HCT116 (cell line): ENCODE measurements at regions not wholly inside any gene's neighbourhood (a gene's known extent, or its start where the extent isn't known, plus 50 kb on each side); places are given as distances from the start of the nearest gene placed in this dataset.

Source experiments
- ATAC-seq: fragments of 200-7000 bp; cut with Tn5 transposase; 2 replicates; pipeline ENCODE4 v1.9.1; 2020; ENCODE audit warnings: mild to moderate bottlenecking, moderate library complexity
- BruUV-seq: library from RNA; stranded (reverse); fragments of 400-500 nt; replicated peaks from 2 replicates; lab custom pipeline; 2021; lab: Mats Ljungman, UMichigan
- CTCF ChIA-PET: fragments of 300-600 bp; sonication (Branson Sonifier 250); formaldehyde crosslinking; loops from one replicate; lab custom pipeline; 2021; ENCODE audit warnings: antibody characterized with exemption; lab: Charles Lee
- POLR2A ChIA-PET: fragments of 300-600, 350-600 bp; sonication (Branson Sonifier 250); formaldehyde crosslinking; loops from one replicate; lab custom pipeline; 2021; ENCODE audit warnings: antibody characterized with exemption; lab: Charles Lee
- RAD21 ChIA-PET, 2 experiments: fragments of 300-600 bp; sonication (Branson Sonifier 250); formaldehyde crosslinking; loops; one replicate each; lab custom pipeline; 2023; ENCODE audit warnings: low total read pairs in 2 of 2; ENCODE audit not compliant: uncharacterized antibody in 2 of 2, unreplicated experiment in 2 of 2, low non-redundant PET in 1 of 2; lab: Charles Lee
- DNase-seq: peaks from one replicate; pipeline ENCODE4 v3.0.0-alpha.2; 2010; ENCODE audit warnings: low read depth, low spot score
- H2AFZ ChIP-seq: fragments of 200-600 bp; shearing (Covaris generic), sonication (generic); 2 replicates; pipeline ENCODE4 v1.6.1; 2017; ENCODE audit warnings: low read depth, mixed run types, mixed read lengths, antibody characterized with exemption, low read length; ENCODE audit not compliant: poor library complexity, severe bottlenecking
- H3K27ac ChIP-seq: 2 replicates; pipeline ENCODE4 v1.5.1; 2012; ENCODE audit warnings: low read depth, low read length
- H3K27me3 ChIP-seq: fragments of 200-600 bp; sonication (generic); 2 replicates; pipeline ENCODE4 v1.6.1; 2016; ENCODE audit warnings: mixed run types, low read length, mixed read lengths; ENCODE audit not compliant: insufficient read depth
- H3K36me3 ChIP-seq, 2 experiments: fragments of 200-500 bp in 1 of 2; fragments of 200-600 bp in 1 of 2; sonication (Bioruptor generic) in 1 of 2; sonication (generic) in 1 of 2; 2 replicates each; pipeline versions ENCODE4 v1.5.1 to v1.6.1; 2014 to 2016; ENCODE audit warnings: low read length in 2 of 2, inconsistent platforms in 1 of 2, mixed read lengths in 1 of 2, mixed run types in 1 of 2; ENCODE audit not compliant: insufficient read depth in 2 of 2, control insufficient read depth in 1 of 2
- H3K4me1 ChIP-seq, 2 experiments: fragments of 200-600 bp in 1 of 2; sonication (generic) in 1 of 2; 2 replicates each; pipeline versions ENCODE4 v1.5.1 to v1.6.1; 2012 to 2017; ENCODE audit warnings: low read length in 2 of 2, inconsistent platforms in 1 of 2, mild to moderate bottlenecking in 1 of 2, mixed read lengths in 1 of 2, mixed run types in 1 of 2, moderate library complexity in 1 of 2; ENCODE audit not compliant: insufficient read depth in 2 of 2, control insufficient read depth in 1 of 2
- H3K4me2 ChIP-seq: fragments of 200-600 bp; sonication (generic); 2 replicates; pipeline ENCODE4 v1.6.1; 2017; ENCODE audit warnings: mixed run types, low read length, mixed read lengths
- H3K4me3 ChIP-seq, 2 experiments: fragments of 200-600 bp in 1 of 2; sonication (generic) in 1 of 2; replicated peaks in 1 of 2; 2 replicates each; pipeline ENCODE4 v1.5.1; 2011 to 2016; ENCODE audit warnings: low read length in 2 of 2, control low read depth in 1 of 2, low read depth in 1 of 2, mild to moderate bottlenecking in 1 of 2, mixed read lengths in 1 of 2, mixed run types in 1 of 2
- H3K79me2 ChIP-seq: fragments of 200-600 bp; sonication (generic); 2 replicates; pipeline ENCODE4 v1.6.1; 2017; ENCODE audit warnings: mild to moderate bottlenecking, mixed run types, low read length, moderate library complexity, mixed read lengths; ENCODE audit not compliant: insufficient read depth
- H3K9ac ChIP-seq: fragments of 200-600 bp; sonication (generic); 2 replicates; pipeline ENCODE4 v1.6.1; 2016; ENCODE audit warnings: low read length, mixed read lengths
- H3K9me2 ChIP-seq: fragments of 200-600 bp; sonication (generic), shearing (Covaris generic); 2 replicates; pipeline ENCODE4 v1.6.1; 2017; ENCODE audit warnings: mixed run types, mild to moderate bottlenecking, moderate library complexity; ENCODE audit not compliant: insufficient read depth
- H3K9me3 ChIP-seq, 2 experiments: fragments of 200-500 bp in 1 of 2; fragments of 200-600 bp in 1 of 2; sonication (Bioruptor generic) in 1 of 2; sonication (generic) in 1 of 2; 2 replicates each; pipeline ENCODE4 v1.6.1; 2014 to 2017; ENCODE audit warnings: low read length in 2 of 2, mixed read lengths in 2 of 2, inconsistent platforms in 1 of 2, low read depth in 1 of 2, mild to moderate bottlenecking in 1 of 2, mixed run types in 1 of 2, moderate library complexity in 1 of 2; ENCODE audit not compliant: control insufficient read depth in 1 of 2, insufficient read depth in 1 of 2
- H4K20me1 ChIP-seq: fragments of 200-600 bp; sonication (generic), shearing (Covaris generic); 2 replicates; pipeline ENCODE4 v1.6.1; 2017; ENCODE audit warnings: mixed run types, mild to moderate bottlenecking, moderate library complexity; ENCODE audit not compliant: insufficient read depth
- CBX3 ChIP-seq: IDR thresholded peaks from 2 replicates; pipeline ENCODE4 v1.6.1; 2012; ENCODE audit warnings: low read depth
- CEBPB ChIP-seq: IDR thresholded peaks from 2 replicates; pipeline ENCODE4 v1.6.1; 2012; ENCODE audit warnings: low read depth
- EGR1 ChIP-seq: IDR thresholded peaks from 2 replicates; pipeline ENCODE4 v1.6.1; 2012; ENCODE audit warnings: low read depth
- ELF1 ChIP-seq: IDR thresholded peaks from 2 replicates; pipeline ENCODE4 v1.6.1; 2012; ENCODE audit warnings: low read depth, borderline replicate concordance
- EZH2 ChIP-seq: fragments of 200-600 bp; sonication (generic); IDR thresholded peaks from 2 replicates; pipeline ENCODE4 v1.6.1; 2017; ENCODE audit warnings: antibody characterized with exemption, mixed run types
- EZH2phosphoT487 ChIP-seq: fragments of 200-600 bp; IDR thresholded peaks from 2 replicates; pipeline ENCODE4 v1.6.1; 2018; ENCODE audit warnings: antibody characterized with exemption, borderline replicate concordance
- FOSL1 ChIP-seq: IDR thresholded peaks from 2 replicates; pipeline ENCODE4 v1.6.1; 2012; ENCODE audit warnings: low read depth
- POLR2A ChIP-seq: IDR thresholded peaks from 2 replicates; pipeline ENCODE4 v1.7.0; 2011; ENCODE audit warnings: borderline replicate concordance; ENCODE audit not compliant: insufficient read depth, insufficient read length; ENCODE audit errors: extremely low read depth
- POLR2AphosphoS5 ChIP-seq: IDR thresholded peaks from 2 replicates; pipeline ENCODE4 v1.6.1; 2011; ENCODE audit warnings: mild to moderate bottlenecking, low read depth, low read length, moderate library complexity
- RAD21 ChIP-seq: IDR thresholded peaks from 2 replicates; pipeline ENCODE4 v1.6.1; 2012; ENCODE audit warnings: low read depth, mild to moderate bottlenecking
- SIN3A ChIP-seq: IDR thresholded peaks from 2 replicates; pipeline ENCODE4 v1.6.1; 2012; ENCODE audit warnings: low read depth
- SP1 ChIP-seq: IDR thresholded peaks from 2 replicates; pipeline ENCODE4 v1.6.1; 2012; ENCODE audit warnings: low read depth
- SRF ChIP-seq: IDR thresholded peaks from 2 replicates; pipeline ENCODE4 v1.6.1; 2012; ENCODE audit warnings: low read depth
- TCF7L2 ChIP-seq: IDR thresholded peaks from 2 replicates; pipeline ENCODE4 v1.7.0; 2011; ENCODE audit warnings: borderline replicate concordance, inconsistent platforms; ENCODE audit not compliant: insufficient read depth, insufficient read length; ENCODE audit errors: extremely low read depth
- YY1 ChIP-seq: IDR thresholded peaks from 2 replicates; pipeline ENCODE4 v1.6.1; 2011; ENCODE audit warnings: low read length, low read depth, moderate library complexity, mild to moderate bottlenecking; ENCODE audit not compliant: insufficient replicate concordance; ENCODE audit errors: extremely low read depth
- ZFX ChIP-seq: fragments of 450-650 bp; IDR thresholded peaks from 2 replicates; pipeline ENCODE4 v1.6.1; 2017
- ZNF274 ChIP-seq: fragments of 200-500 bp; sonication (Bioruptor generic); IDR thresholded peaks from 2 replicates; pipeline ENCODE4 v1.6.1; 2014; ENCODE audit warnings: mild to moderate bottlenecking, low read depth, low read length, inconsistent platforms
- intact Hi-C: fragments of 100-400 bp; cut with micrococcal nuclease; formaldehyde crosslinking; loops from 2 replicates; pipeline ENCODE4 v1.10.0; 2022
- TF ChIP-seq, protein P1 (sequence below): IDR thresholded peaks from 2 replicates; pipeline ENCODE4 v1.6.1; 2011; ENCODE audit warnings: mild to moderate bottlenecking, low read length, moderate library complexity; ENCODE audit not compliant: insufficient replicate concordance; ENCODE audit errors: extremely low read depth
- TF ChIP-seq, protein P2 (sequence below): IDR thresholded peaks from 2 replicates; pipeline ENCODE4 v1.6.1; 2012

DNA sequence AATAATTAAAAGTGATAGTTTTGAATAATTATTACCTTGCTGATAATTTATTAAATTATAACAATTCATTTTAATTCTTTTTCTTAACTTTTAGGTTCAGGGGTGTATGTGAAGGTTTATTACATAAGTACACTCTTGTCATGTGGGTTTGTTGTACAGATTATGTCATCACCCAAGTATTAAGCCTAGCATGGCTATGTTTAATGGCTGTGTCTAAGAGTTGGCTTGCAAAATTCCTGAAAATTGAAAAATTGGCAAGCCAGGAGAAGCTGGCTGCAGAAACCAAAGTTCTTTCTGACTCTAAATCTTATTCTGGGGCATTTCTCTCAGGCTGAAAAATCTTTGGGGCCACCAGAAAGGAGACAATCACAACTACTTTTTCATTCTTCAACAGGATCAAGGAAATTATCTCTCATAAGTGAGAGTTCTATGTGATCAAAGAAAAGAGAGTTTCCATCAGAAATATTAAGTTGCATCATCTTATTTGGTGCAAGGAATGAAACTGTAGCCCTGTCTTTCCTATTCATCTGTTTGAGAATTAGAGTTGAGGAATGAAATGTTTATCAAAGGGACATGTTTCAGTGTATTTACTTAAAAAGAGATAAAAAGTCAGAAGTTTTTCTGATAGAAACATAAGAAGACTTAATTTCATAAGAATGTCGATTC is 412.1 kb upstream of the CDH2 start:
- H4K20me1 ChIP-seq: no peaks in the 10 kb centered on the region
- no peak overlapping the region for H3K9ac ChIP-seq
- DNase-seq (no peak), ATAC-seq (no peak)
- no peak overlapping the region for H3K4me2 ChIP-seq
- H3K27me3 ChIP-seq: no peaks in the 10 kb centered on the region
- ChIA-PET RAD21 (no interaction called here), CTCF (no interaction called here), POLR2A (no interaction called here)
- no peaks in the 10 kb centered on the region for H3K9me2 ChIP-seq
- no peak overlapping the region for H2AFZ ChIP-seq
- H3K4me3 ChIP-seq: no peak overlapping the region
- no peaks in the 10 kb centered on the region for H3K36me3 ChIP-seq
- no peaks in the 10 kb centered on the region for H3K9me3 ChIP-seq
- H3K79me2 ChIP-seq: no peaks in the 10 kb centered on the region
- H3K4me1 ChIP-seq: peaks cover 3 to 8% of the 10 kb centered on the region in 2 experiments; a peak in 2 of 4 replicates
- no peak overlapping the region for H3K27ac ChIP-seq
- intact Hi-C loops: no loop called here
- no TSS peak for BruUV-seq
- no peak for TF ChIP-seq ZFX
- TF ChIP-seq, protein P1, sequence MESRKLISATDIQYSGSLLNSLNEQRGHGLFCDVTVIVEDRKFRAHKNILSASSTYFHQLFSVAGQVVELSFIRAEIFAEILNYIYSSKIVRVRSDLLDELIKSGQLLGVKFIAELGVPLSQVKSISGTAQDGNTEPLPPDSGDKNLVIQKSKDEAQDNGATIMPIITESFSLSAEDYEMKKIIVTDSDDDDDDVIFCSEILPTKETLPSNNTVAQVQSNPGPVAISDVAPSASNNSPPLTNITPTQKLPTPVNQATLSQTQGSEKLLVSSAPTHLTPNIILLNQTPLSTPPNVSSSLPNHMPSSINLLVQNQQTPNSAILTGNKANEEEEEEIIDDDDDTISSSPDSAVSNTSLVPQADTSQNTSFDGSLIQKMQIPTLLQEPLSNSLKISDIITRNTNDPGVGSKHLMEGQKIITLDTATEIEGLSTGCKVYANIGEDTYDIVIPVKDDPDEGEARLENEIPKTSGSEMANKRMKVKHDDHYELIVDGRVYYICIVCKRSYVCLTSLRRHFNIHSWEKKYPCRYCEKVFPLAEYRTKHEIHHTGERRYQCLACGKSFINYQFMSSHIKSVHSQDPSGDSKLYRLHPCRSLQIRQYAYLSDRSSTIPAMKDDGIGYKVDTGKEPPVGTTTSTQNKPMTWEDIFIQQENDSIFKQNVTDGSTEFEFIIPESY: no peak
- TF ChIP-seq FOSL1: no peak
- TF ChIP-seq CBX3: no peak
- no peak for TF ChIP-seq EGR1
- no peak for TF ChIP-seq EZH2phosphoT487
- TF ChIP-seq SRF: no peak
- no peak for TF ChIP-seq CEBPB
- no peak for TF ChIP-seq TCF7L2
- no peak for TF ChIP-seq POLR2A
- TF ChIP-seq ZNF274: no peak
- TF ChIP-seq POLR2AphosphoS5: no peak
- no peak for TF ChIP-seq RAD21
- TF ChIP-seq, protein P2, sequence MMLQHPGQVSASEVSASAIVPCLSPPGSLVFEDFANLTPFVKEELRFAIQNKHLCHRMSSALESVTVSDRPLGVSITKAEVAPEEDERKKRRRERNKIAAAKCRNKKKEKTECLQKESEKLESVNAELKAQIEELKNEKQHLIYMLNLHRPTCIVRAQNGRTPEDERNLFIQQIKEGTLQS: no peak
- TF ChIP-seq SP1: no peak
- TF ChIP-seq ELF1: no peak
- no peak for TF ChIP-seq YY1
- no peak for TF ChIP-seq EZH2
- no peak for TF ChIP-seq SIN3A
